ENCODE measurements at regions not wholly inside any gene's neighbourhood (a gene's known extent, or its start where the extent isn't known, plus 50 kb on each side); places are given as distances from the start of the nearest gene placed in this dataset.

GRCh38 chr1:98045767-98046641, 125.2 kb upstream of the DPYD start:
- TF ChIP-seq CTCF (IDR thresholded peaks at IDR 0.05; ENCODE audit: insufficient read depth, low read length) (no peak), POLR2AphosphoS5 (IDR thresholded peaks at IDR 0.05; ENCODE audit: low read depth) (no peak), SPI1 (IDR thresholded peaks at IDR 0.05; ENCODE audit: borderline replicate concordance, low read depth) (no peak)
